ENCODE measurements at regions not wholly inside any gene's neighbourhood (a gene's known extent, or its start where the extent isn't known, plus 50 kb on each side); places are given as distances from the start of the nearest gene placed in this dataset.
A peak's percentile ranks its signal among the peaks of the same experiment; 100 is the strongest.

DNA sequence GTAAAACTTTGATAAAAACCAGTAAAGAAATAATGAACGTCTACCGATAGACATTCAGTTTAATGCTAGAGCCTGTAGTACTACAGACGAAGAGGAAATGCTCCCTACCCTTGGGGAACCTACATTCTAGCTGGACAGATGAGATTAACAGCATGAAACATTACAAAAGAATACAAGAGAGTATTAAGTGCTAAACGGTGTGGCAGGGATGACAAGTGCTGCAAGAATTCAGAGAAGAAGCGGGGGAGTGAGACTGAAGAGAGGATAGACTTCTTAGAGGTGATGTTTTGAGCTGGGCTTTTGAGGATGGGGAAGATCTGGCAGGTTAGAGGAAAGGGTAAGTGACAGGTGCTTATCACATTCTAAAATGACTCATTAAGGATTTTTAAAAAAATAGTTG lies 52.6 kb upstream of the ESX1 start:
- peak; percentile 27 for DNase-seq
- H3K36me3 ChIP-seq (ENCODE audit: low read depth, low read length), result no peaks in the 10 kb centered on the region
- no peak overlapping the region for H3K9ac ChIP-seq (ENCODE audit: low read length)
- ATAC-seq, result peak; percentile 11; the same call in 1 of the 2 replicates
- intact Hi-C loops (cut with micrococcal nuclease), result no loop called here
- no peaks in the 10 kb centered on the region for H3K9me2 ChIP-seq (replicated peaks; ENCODE audit: low read length)
- 0 out of 2 replicates have a peak, but pooled peaks cover 8% of the 10 kb centered on the region for H3K4me1 ChIP-seq (ENCODE audit: insufficient read depth, low read length)
- H3K4me2 ChIP-seq (ENCODE audit: low read length), result no peak overlapping the region
- POLR2A ChIA-PET (ENCODE audit: unreplicated experiment), result no interaction called here
- no peaks in the 10 kb centered on the region for H3F3A ChIP-seq (ENCODE audit: low read length, unreplicated experiment)
- H3K4me3 ChIP-seq (ENCODE audit: low read length), result no peak overlapping the region
- H4K20me1 ChIP-seq (ENCODE audit: low read length), result no peaks in the 10 kb centered on the region
- no peaks in the 10 kb centered on the region for H3K9me3 ChIP-seq (ENCODE audit: low read length)
- CTCF ChIA-PET, result no interaction called here
- H3K79me2 ChIP-seq (ENCODE audit: low read length), result no peaks in the 10 kb centered on the region
- no peak overlapping the region for H3K27ac ChIP-seq (ENCODE audit: low read length)
- H3K27me3 ChIP-seq (ENCODE audit: low read length), result no peaks in the 10 kb centered on the region
- TF ChIP-seq EZH2 (IDR thresholded peaks at IDR 0.05; ENCODE audit: low read length, unreplicated experiment), result no peak
- TF ChIP-seq, protein P1, sequence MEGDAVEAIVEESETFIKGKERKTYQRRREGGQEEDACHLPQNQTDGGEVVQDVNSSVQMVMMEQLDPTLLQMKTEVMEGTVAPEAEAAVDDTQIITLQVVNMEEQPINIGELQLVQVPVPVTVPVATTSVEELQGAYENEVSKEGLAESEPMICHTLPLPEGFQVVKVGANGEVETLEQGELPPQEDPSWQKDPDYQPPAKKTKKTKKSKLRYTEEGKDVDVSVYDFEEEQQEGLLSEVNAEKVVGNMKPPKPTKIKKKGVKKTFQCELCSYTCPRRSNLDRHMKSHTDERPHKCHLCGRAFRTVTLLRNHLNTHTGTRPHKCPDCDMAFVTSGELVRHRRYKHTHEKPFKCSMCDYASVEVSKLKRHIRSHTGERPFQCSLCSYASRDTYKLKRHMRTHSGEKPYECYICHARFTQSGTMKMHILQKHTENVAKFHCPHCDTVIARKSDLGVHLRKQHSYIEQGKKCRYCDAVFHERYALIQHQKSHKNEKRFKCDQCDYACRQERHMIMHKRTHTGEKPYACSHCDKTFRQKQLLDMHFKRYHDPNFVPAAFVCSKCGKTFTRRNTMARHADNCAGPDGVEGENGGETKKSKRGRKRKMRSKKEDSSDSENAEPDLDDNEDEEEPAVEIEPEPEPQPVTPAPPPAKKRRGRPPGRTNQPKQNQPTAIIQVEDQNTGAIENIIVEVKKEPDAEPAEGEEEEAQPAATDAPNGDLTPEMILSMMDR (conservative IDR thresholded peaks at IDR 0.05; ENCODE audit: low read depth, low read length), result no peak
- TF ChIP-seq EZH2phosphoT487 (IDR thresholded peaks at IDR 0.05; ENCODE audit: borderline replicate concordance, low read length), result no peak
- no peak overlapping the region for H2AFZ ChIP-seq (ENCODE audit: low read length)
- BruUV-seq (replicated peaks), result no TSS peak

DNA sequence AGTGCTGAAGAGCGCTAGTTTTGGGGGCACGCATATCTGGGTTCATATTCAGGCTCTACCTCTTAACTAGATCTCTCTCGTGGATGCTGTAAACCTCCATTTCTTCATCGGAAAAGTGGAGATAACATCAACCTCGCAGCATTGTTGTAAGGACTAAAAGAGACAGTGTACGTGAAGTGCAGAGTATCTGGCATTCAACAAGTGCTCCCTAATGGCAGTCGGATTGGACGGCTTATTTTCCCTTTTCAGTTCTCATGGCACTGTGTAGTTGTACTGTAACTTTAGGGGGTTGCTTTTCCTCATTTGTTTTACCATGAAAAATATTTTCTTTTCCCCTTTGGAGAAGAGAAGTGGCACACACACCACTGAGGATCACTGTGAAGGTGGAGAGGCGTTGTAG lies 51.4 kb upstream of the ESX1 start:
- DNase-seq, result no peak
- Histone ChIP-seq H3K9me2 (replicated peaks; ENCODE audit: low read length) (no peaks in the 10 kb centered on the region), H3K4me3 (ENCODE audit: low read length) (no peak overlapping the region), H2AFZ (ENCODE audit: low read length) (no peak overlapping the region), H3K9me3 (ENCODE audit: low read length) (no peaks in the 10 kb centered on the region), H3K27ac (ENCODE audit: low read length) (no peak overlapping the region), H3K79me2 (ENCODE audit: low read length) (no peaks in the 10 kb centered on the region), H3K9ac (ENCODE audit: low read length) (no peak overlapping the region), H4K20me1 (ENCODE audit: low read length) (no peaks in the 10 kb centered on the region), H3K27me3 (ENCODE audit: low read length) (no peaks in the 10 kb centered on the region), H3K36me3 (ENCODE audit: low read depth, low read length) (no peaks in the 10 kb centered on the region), H3F3A (ENCODE audit: low read length, unreplicated experiment) (no peaks in the 10 kb centered on the region), H3K4me1 (ENCODE audit: insufficient read depth, low read length) (0 out of 2 replicates have a peak, but pooled peaks cover 8% of the 10 kb centered on the region), H3K4me2 (ENCODE audit: low read length) (no peak overlapping the region)
- ATAC-seq, result no peak
- POLR2A ChIA-PET (ENCODE audit: unreplicated experiment), result no interaction called here
- BruUV-seq (replicated peaks), result no TSS peak
- intact Hi-C loops (cut with micrococcal nuclease), result no loop called here
- CTCF ChIA-PET, result no interaction called here
- TF ChIP-seq, protein P1 (conservative IDR thresholded peaks at IDR 0.05; ENCODE audit: low read depth, low read length), result no peak
- TF ChIP-seq EZH2 (IDR thresholded peaks at IDR 0.05; ENCODE audit: low read length, unreplicated experiment) (no peak), EZH2phosphoT487 (IDR thresholded peaks at IDR 0.05; ENCODE audit: borderline replicate concordance, low read length) (no peak)
